Endodermal cell (in vitro differentiated cells): ENCODE measurements at regions not wholly inside any gene's neighbourhood (a gene's known extent, or its start where the extent isn't known, plus 50 kb on each side); places are given as distances from the start of the nearest gene placed in this dataset.

ENCODE experiments used
- DNase-seq: peaks from one replicate; pipeline ENCODE4 v3.0.0-alpha.2; 2017
- H3K27ac ChIP-seq: 2 replicates; pipeline ENCODE4 v1.5.1; 2013; ENCODE audit warnings: mild to moderate bottlenecking, low read depth, low read length, moderate library complexity
- H3K27me3 ChIP-seq: 2 replicates; pipeline ENCODE4 v1.6.1; 2013; ENCODE audit warnings: mild to moderate bottlenecking, low read length, moderate library complexity; ENCODE audit not compliant: insufficient read depth, control insufficient read depth, poor library complexity, severe bottlenecking
- H3K36me3 ChIP-seq: 2 replicates; pipeline ENCODE4 v1.7.0; 2013; ENCODE audit warnings: mild to moderate bottlenecking, low read length, moderate library complexity; ENCODE audit not compliant: control insufficient read depth, insufficient read depth
- H3K4me1 ChIP-seq: one replicate; pipeline ENCODE4 v1.7.0; 2013; ENCODE audit warnings: low read length; ENCODE audit not compliant: control insufficient read depth, insufficient read depth
- H3K4me3 ChIP-seq: 2 replicates; pipeline ENCODE4 v1.5.1; 2013; ENCODE audit warnings: mild to moderate bottlenecking, low read length, moderate library complexity
- H3K9ac ChIP-seq: 2 replicates; pipeline ENCODE4 v1.6.1; 2013; ENCODE audit warnings: mild to moderate bottlenecking, low read length, moderate library complexity; ENCODE audit not compliant: poor library complexity, severe bottlenecking; ENCODE audit errors: extremely low read depth
- H3K9me3 ChIP-seq: 2 replicates; pipeline ENCODE4 v1.6.1; 2013; ENCODE audit warnings: mild to moderate bottlenecking, low read length, moderate library complexity; ENCODE audit not compliant: control insufficient read depth
- H3K27ac Mint-ChIP-seq: 2 replicates; pipeline ENCODE4 v1.8.0; 2020; ENCODE audit warnings: mixed read lengths
- H3K27me3 Mint-ChIP-seq: 2 replicates; pipeline ENCODE4 v1.8.0; 2021; ENCODE audit warnings: mild to moderate bottlenecking, mixed read lengths; ENCODE audit not compliant: insufficient read depth
- H3K36me3 Mint-ChIP-seq: 2 replicates; pipeline ENCODE4 v1.8.0; 2020; ENCODE audit warnings: low read depth, mixed read lengths
- H3K4me1 Mint-ChIP-seq: 2 replicates; pipeline ENCODE4 v1.8.0; 2020; ENCODE audit warnings: mixed read lengths
- H3K4me3 Mint-ChIP-seq: 2 replicates; pipeline ENCODE4 v1.8.0; 2020; ENCODE audit warnings: mild to moderate bottlenecking, moderate library complexity, mixed read lengths
- H3K9me3 Mint-ChIP-seq: 2 replicates; pipeline ENCODE4 v1.8.0; 2020; ENCODE audit warnings: mild to moderate bottlenecking, mixed read lengths
- WGBS, 2 experiments: methylation state at CpG; one replicate each; pipeline versions ENCODE4 v1.1.5 to v1.1.7; 2013; ENCODE audit warnings: missing lambda C conversion rate in 2 of 2, mixed read lengths in 1 of 2; ENCODE audit not compliant: insufficient coverage in 1 of 2, insufficient read length in 1 of 2; 5-methylcytosine and 5-hydroxymethylcytosine counted together
- TF ChIP-seq, protein P1 (sequence below): fragments of 200-600 bp; sonication (generic); conservative IDR thresholded peaks from 2 replicates; pipeline ENCODE4 v1.5.0; 2021; ENCODE audit warnings: antibody characterized with exemption, mild to moderate bottlenecking

DNA sequence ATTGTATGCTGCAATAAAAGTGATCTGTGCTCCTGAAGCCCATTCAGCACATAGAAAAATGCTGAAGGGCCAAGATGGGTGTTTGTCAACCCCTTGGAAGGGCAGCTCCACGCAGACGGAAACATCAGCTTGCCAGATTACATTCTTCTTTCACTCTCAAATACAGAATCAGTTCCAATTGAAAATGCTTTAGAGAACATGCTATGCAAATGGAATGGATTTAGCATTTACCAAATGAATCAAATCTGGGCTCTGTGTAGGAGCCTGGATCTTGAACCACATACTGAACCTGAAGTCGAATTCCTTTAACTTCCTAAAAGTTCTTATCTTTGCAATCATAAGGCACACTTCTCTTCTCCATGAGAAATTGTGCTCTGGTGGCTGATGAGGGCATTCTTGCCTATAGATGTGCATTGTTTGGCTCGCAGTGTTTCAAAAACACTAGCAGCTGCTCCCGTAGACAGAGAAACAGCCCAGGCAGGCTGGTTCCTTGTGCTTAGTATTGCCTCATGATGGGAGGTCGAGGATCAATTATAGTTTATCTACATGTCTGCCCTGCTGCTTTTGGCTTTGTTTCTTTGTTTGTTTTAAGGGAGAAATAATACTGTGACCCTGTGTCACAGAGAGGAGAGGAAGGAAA lies 489.8 kb upstream of the FLRT2 start:
- no peak overlapping the region for H3K4me3 ChIP-seq
- H3K4me1 ChIP-seq: no peaks in the 10 kb centered on the region
- H3K27ac Mint-ChIP-seq: no peak overlapping the region
- H3K9ac ChIP-seq: no peak overlapping the region
- DNase-seq: no peak
- WGBS, 2 experiments: 90 to 93% methylated on average over 3 to 6 of the region's 6 CpGs
- H3K27ac ChIP-seq: no peak overlapping the region
- H3K36me3 ChIP-seq: no peaks in the 10 kb centered on the region
- H3K9me3 ChIP-seq: no peaks in the 10 kb centered on the region
- H3K9me3 Mint-ChIP-seq: no peaks in the 10 kb centered on the region
- H3K36me3 Mint-ChIP-seq: no peaks in the 10 kb centered on the region
- TF ChIP-seq, protein P1, sequence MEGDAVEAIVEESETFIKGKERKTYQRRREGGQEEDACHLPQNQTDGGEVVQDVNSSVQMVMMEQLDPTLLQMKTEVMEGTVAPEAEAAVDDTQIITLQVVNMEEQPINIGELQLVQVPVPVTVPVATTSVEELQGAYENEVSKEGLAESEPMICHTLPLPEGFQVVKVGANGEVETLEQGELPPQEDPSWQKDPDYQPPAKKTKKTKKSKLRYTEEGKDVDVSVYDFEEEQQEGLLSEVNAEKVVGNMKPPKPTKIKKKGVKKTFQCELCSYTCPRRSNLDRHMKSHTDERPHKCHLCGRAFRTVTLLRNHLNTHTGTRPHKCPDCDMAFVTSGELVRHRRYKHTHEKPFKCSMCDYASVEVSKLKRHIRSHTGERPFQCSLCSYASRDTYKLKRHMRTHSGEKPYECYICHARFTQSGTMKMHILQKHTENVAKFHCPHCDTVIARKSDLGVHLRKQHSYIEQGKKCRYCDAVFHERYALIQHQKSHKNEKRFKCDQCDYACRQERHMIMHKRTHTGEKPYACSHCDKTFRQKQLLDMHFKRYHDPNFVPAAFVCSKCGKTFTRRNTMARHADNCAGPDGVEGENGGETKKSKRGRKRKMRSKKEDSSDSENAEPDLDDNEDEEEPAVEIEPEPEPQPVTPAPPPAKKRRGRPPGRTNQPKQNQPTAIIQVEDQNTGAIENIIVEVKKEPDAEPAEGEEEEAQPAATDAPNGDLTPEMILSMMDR: no peak
- no peaks in the 10 kb centered on the region for H3K4me1 Mint-ChIP-seq
- H3K27me3 ChIP-seq: no peaks in the 10 kb centered on the region
- H3K4me3 Mint-ChIP-seq: no peak overlapping the region
- H3K27me3 Mint-ChIP-seq: no peaks in the 10 kb centered on the region

GRCh38 chr14:85041618-85042017 lies 488.3 kb upstream of the FLRT2 start:
- no peak overlapping the region for H3K9ac ChIP-seq
- Mint-ChIP-seq H3K4me3 (no peak overlapping the region), H3K36me3 (no peaks in the 10 kb centered on the region), H3K27ac (no peak overlapping the region), H3K4me1 (no peaks in the 10 kb centered on the region), H3K27me3 (no peaks in the 10 kb centered on the region), H3K9me3 (peaks cover 6% of the 10 kb centered on the region)
- DNase-seq: no peak
- no peaks in the 10 kb centered on the region for H3K36me3 ChIP-seq
- H3K4me3 ChIP-seq: no peak overlapping the region
- peaks cover 2% of the 10 kb centered on the region for H3K9me3 ChIP-seq
- H3K4me1 ChIP-seq: no peaks in the 10 kb centered on the region
- TF ChIP-seq, protein P1: no peak
- H3K27me3 ChIP-seq: no peaks in the 10 kb centered on the region
- H3K27ac ChIP-seq: no peak overlapping the region

GRCh38 chr14:85042301-85042700 lies 487.6 kb upstream of the FLRT2 start:
- Mint-ChIP-seq H3K4me1 (no peaks in the 10 kb centered on the region), H3K36me3 (no peaks in the 10 kb centered on the region), H3K4me3 (no peak overlapping the region), H3K27ac (no peak overlapping the region), H3K9me3 (peaks cover 13% of the 10 kb centered on the region), H3K27me3 (no peaks in the 10 kb centered on the region)
- Histone ChIP-seq H3K27ac (no peak overlapping the region), H3K4me3 (no peak overlapping the region), H3K36me3 (no peaks in the 10 kb centered on the region), H3K4me1 (no peaks in the 10 kb centered on the region), H3K27me3 (no peaks in the 10 kb centered on the region), H3K9ac (no peak overlapping the region), H3K9me3 (peaks cover 8% of the 10 kb centered on the region)
- no peak for DNase-seq
- TF ChIP-seq, protein P1: no peak
- 86 to 100% methylated on average over 1 of the region's 1 CpG for WGBS, 2 experiments
